ENCODE measurements at regions not wholly inside any gene's neighbourhood (a gene's known extent, or its start where the extent isn't known, plus 50 kb on each side); places are given as distances from the start of the nearest gene placed in this dataset.

- Histone ChIP-seq H3K9ac (ENCODE audit: low read length) (no peak overlapping the region), H4K8ac (ENCODE audit: low read length) (no peak overlapping the region)
- WGBS: 94% methylated on average over 2 of the region's 2 CpGs
Observed at GRCh38 chr11:23336961-23337360, 476.7 kb upstream of the CCDC179 start.

GRCh38 chr11:23353611-23354010 lies 493.3 kb upstream of the CCDC179 start:
- no peak overlapping the region for H2BK120ac ChIP-seq (ENCODE audit: low read depth, low read length)
- H3K4me3 ChIP-seq (ENCODE audit: insufficient read depth in 1 of 2, low read depth in 1 of 2, low read length in 2 of 2): no peak overlapping the region
- no peaks in the 10 kb centered on the region for H3K36me3 ChIP-seq (ENCODE audit: control insufficient read depth in 1 of 2, insufficient read depth in 2 of 2, low read depth in 1 of 2, low read length in 2 of 2)
- no peak overlapping the region for H2BK5ac ChIP-seq (ENCODE audit: low read depth, low read length, poor library complexity, severe bottlenecking)
- H3K18ac ChIP-seq (ENCODE audit: low read depth in 1 of 2, low read length in 2 of 2): no peak overlapping the region
- no peak overlapping the region for H2AFZ ChIP-seq (ENCODE audit: low read depth, low read length)
- H3K4me2 ChIP-seq (ENCODE audit: low read length, poor library complexity, severe bottlenecking): no peak overlapping the region
- H3K4ac ChIP-seq (ENCODE audit: low read depth in 1 of 2, low read length in 2 of 2): no peak overlapping the region
- no peak overlapping the region for H3K23ac ChIP-seq (ENCODE audit: low read length in 2 of 2)
- H2BK15ac ChIP-seq (ENCODE audit: low read depth, poor library complexity, severe bottlenecking): no peak overlapping the region
- H4K8ac ChIP-seq (ENCODE audit: low read length): no peak overlapping the region
- no peak overlapping the region for H4K91ac ChIP-seq (ENCODE audit: low read length)
- H3K27me3 ChIP-seq (ENCODE audit: control insufficient read depth in 1 of 2, insufficient read depth in 1 of 2, low read length in 2 of 2): no peaks in the 10 kb centered on the region
- no peak overlapping the region for H3K9ac ChIP-seq (ENCODE audit: low read length)
- H3K9me3 ChIP-seq (ENCODE audit: control insufficient read depth, low read length): peaks cover 6% of the 10 kb centered on the region
- no peak overlapping the region for H3K27ac ChIP-seq (ENCODE audit: low read length, poor library complexity, severe bottlenecking)
- H3K79me1 ChIP-seq (replicated peaks; ENCODE audit: low read length, poor library complexity, severe bottlenecking): no peaks in the 10 kb centered on the region
- DNase-seq: no peak
- no peak overlapping the region for H2AK5ac ChIP-seq (ENCODE audit: low read length, severe bottlenecking)
- H3K14ac ChIP-seq (ENCODE audit: low read length in 2 of 2): no peak overlapping the region
- no CpG with 5 or more reads among the region's 2 CpGs for WGBS
- H3K4me1 ChIP-seq (ENCODE audit: control insufficient read depth, insufficient read depth, low read depth, low read length): no peaks in the 10 kb centered on the region
- H2BK12ac ChIP-seq (ENCODE audit: low read length in 2 of 2): no peak overlapping the region

More at GRCh38 chr11:23336961-23337360, 476.7 kb upstream of the CCDC179 start:
- no peak overlapping the region for H3K4ac ChIP-seq (ENCODE audit: low read depth in 1 of 2, low read length in 2 of 2)
- H3K36me3 ChIP-seq (ENCODE audit: control insufficient read depth in 1 of 2, insufficient read depth in 2 of 2, low read depth in 1 of 2, low read length in 2 of 2): no peaks in the 10 kb centered on the region
- H2BK15ac ChIP-seq (ENCODE audit: low read depth, poor library complexity, severe bottlenecking): no peak overlapping the region
- no peak overlapping the region for H3K23ac ChIP-seq (ENCODE audit: low read length in 2 of 2)
- no peaks in the 10 kb centered on the region for H3K79me1 ChIP-seq (replicated peaks; ENCODE audit: low read length, poor library complexity, severe bottlenecking)
- H3K9me3 ChIP-seq (ENCODE audit: control insufficient read depth, low read length): no peaks in the 10 kb centered on the region
- no peak overlapping the region for H2BK5ac ChIP-seq (ENCODE audit: low read depth, low read length, poor library complexity, severe bottlenecking)
- H3K4me2 ChIP-seq (ENCODE audit: low read length, poor library complexity, severe bottlenecking): no peak overlapping the region
- H3K18ac ChIP-seq (ENCODE audit: low read depth in 1 of 2, low read length in 2 of 2): no peak overlapping the region
- no peak overlapping the region for H2AK5ac ChIP-seq (ENCODE audit: low read length, severe bottlenecking)
- no peak overlapping the region for H4K91ac ChIP-seq (ENCODE audit: low read length)
- peak; percentile 12 for DNase-seq
- H3K4me1 ChIP-seq (ENCODE audit: control insufficient read depth, insufficient read depth, low read depth, low read length): no peaks in the 10 kb centered on the region
- no peak overlapping the region for H3K14ac ChIP-seq (ENCODE audit: low read length in 2 of 2)
- no peak overlapping the region for H3K27ac ChIP-seq (ENCODE audit: low read length, poor library complexity, severe bottlenecking)
- no peak overlapping the region for H2AFZ ChIP-seq (ENCODE audit: low read depth, low read length)
- H2BK120ac ChIP-seq (ENCODE audit: low read depth, low read length): no peak overlapping the region
- no peaks in the 10 kb centered on the region for H3K27me3 ChIP-seq (ENCODE audit: control insufficient read depth in 1 of 2, insufficient read depth in 1 of 2, low read length in 2 of 2)
- no peak overlapping the region for H2BK12ac ChIP-seq (ENCODE audit: low read length in 2 of 2)
- no peak overlapping the region for H3K4me3 ChIP-seq (ENCODE audit: insufficient read depth in 1 of 2, low read depth in 1 of 2, low read length in 2 of 2)

DNA sequence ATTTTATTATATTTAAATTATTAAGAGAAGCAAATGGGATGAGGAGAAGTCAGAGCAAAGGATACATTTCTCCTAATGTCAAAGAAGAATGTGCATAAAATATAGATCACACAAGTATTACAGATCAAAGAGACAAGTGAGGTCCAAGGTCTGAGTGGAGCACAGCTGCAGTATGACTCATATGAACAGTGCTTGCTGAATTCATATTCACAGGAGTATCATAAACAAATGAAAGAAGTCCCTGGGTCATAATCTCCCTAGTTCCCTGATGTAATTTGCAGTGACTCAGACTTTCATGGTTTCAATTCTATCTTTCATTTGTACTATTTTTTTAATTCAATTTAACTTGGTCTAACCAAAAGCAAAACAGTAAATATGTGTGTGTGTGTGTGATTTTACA lies 499.0 kb upstream of the CCDC179 start:
- no peak overlapping the region for H4K91ac ChIP-seq (ENCODE audit: low read length)
- H3K79me1 ChIP-seq (replicated peaks; ENCODE audit: low read length, poor library complexity, severe bottlenecking): no peaks in the 10 kb centered on the region

GRCh38 chr11:23364076-23364475 lies 503.8 kb upstream of the CCDC179 start:
- H4K8ac ChIP-seq (ENCODE audit: low read length): no peak overlapping the region
- no peak overlapping the region for H3K18ac ChIP-seq (ENCODE audit: low read depth in 1 of 2, low read length in 2 of 2)
- no peak overlapping the region for H3K23ac ChIP-seq (ENCODE audit: low read length in 2 of 2)
- H3K27me3 ChIP-seq (ENCODE audit: control insufficient read depth in 1 of 2, insufficient read depth in 1 of 2, low read length in 2 of 2): no peaks in the 10 kb centered on the region
- no peaks in the 10 kb centered on the region for H3K79me1 ChIP-seq (replicated peaks; ENCODE audit: low read length, poor library complexity, severe bottlenecking)
- no peak overlapping the region for H3K4ac ChIP-seq (ENCODE audit: low read depth in 1 of 2, low read length in 2 of 2)
- 93% methylated on average over 2 of the region's 3 CpGs for WGBS
- H3K9ac ChIP-seq (ENCODE audit: low read length): no peak overlapping the region
- no peak overlapping the region for H2AFZ ChIP-seq (ENCODE audit: low read depth, low read length)
- no peak overlapping the region for H3K27ac ChIP-seq (ENCODE audit: low read length, poor library complexity, severe bottlenecking)
- H2BK5ac ChIP-seq (ENCODE audit: low read depth, low read length, poor library complexity, severe bottlenecking): no peak overlapping the region
- no peak overlapping the region for H3K4me2 ChIP-seq (ENCODE audit: low read length, poor library complexity, severe bottlenecking)
- no peak overlapping the region for H2AK5ac ChIP-seq (ENCODE audit: low read length, severe bottlenecking)
- H4K91ac ChIP-seq (ENCODE audit: low read length): no peak overlapping the region
- no peak overlapping the region for H2BK15ac ChIP-seq (ENCODE audit: low read depth, poor library complexity, severe bottlenecking)
- no peak overlapping the region for H3K4me3 ChIP-seq (ENCODE audit: insufficient read depth in 1 of 2, low read depth in 1 of 2, low read length in 2 of 2)
- H2BK120ac ChIP-seq (ENCODE audit: low read depth, low read length): no peak overlapping the region
- H3K9me3 ChIP-seq (ENCODE audit: control insufficient read depth, low read length): no peaks in the 10 kb centered on the region
- H2BK12ac ChIP-seq (ENCODE audit: low read length in 2 of 2): peak overlapping the region in 1 of 2 experiments; percentile 82
- no peak for DNase-seq
- H3K14ac ChIP-seq (ENCODE audit: low read length in 2 of 2): no peak overlapping the region
- H3K4me1 ChIP-seq (ENCODE audit: control insufficient read depth, insufficient read depth, low read depth, low read length): peaks cover 2% of the 10 kb centered on the region
- no peaks in the 10 kb centered on the region for H3K36me3 ChIP-seq (ENCODE audit: control insufficient read depth in 1 of 2, insufficient read depth in 2 of 2, low read depth in 1 of 2, low read length in 2 of 2)

More for the DNA sequence above, 499.0 kb upstream of the CCDC179 start:
- no peak overlapping the region for H2BK5ac ChIP-seq (ENCODE audit: low read depth, low read length, poor library complexity, severe bottlenecking)
- no peak overlapping the region for H3K4me2 ChIP-seq (ENCODE audit: low read length, poor library complexity, severe bottlenecking)
- H3K4me3 ChIP-seq (ENCODE audit: insufficient read depth in 1 of 2, low read depth in 1 of 2, low read length in 2 of 2): no peak overlapping the region
- no peak overlapping the region for H3K4ac ChIP-seq (ENCODE audit: low read depth in 1 of 2, low read length in 2 of 2)
- no peak overlapping the region for H2BK12ac ChIP-seq (ENCODE audit: low read length in 2 of 2)
- H2AFZ ChIP-seq (ENCODE audit: low read depth, low read length): no peak overlapping the region
- no peaks in the 10 kb centered on the region for H3K9me3 ChIP-seq (ENCODE audit: control insufficient read depth, low read length)
- no peak overlapping the region for H2BK15ac ChIP-seq (ENCODE audit: low read depth, poor library complexity, severe bottlenecking)
- H3K27ac ChIP-seq (ENCODE audit: low read length, poor library complexity, severe bottlenecking): peak overlapping the region; percentile 62
- no peak overlapping the region for H2AK5ac ChIP-seq (ENCODE audit: low read length, severe bottlenecking)
- H3K9ac ChIP-seq (ENCODE audit: low read length): no peak overlapping the region
- H3K18ac ChIP-seq (ENCODE audit: low read depth in 1 of 2, low read length in 2 of 2): no peak overlapping the region
- H3K14ac ChIP-seq (ENCODE audit: low read length in 2 of 2): no peak overlapping the region
- H4K8ac ChIP-seq (ENCODE audit: low read length): no peak overlapping the region
- peaks cover 2% of the 10 kb centered on the region for H3K4me1 ChIP-seq (ENCODE audit: control insufficient read depth, insufficient read depth, low read depth, low read length)
- no peak overlapping the region for H2BK120ac ChIP-seq (ENCODE audit: low read depth, low read length)
- no peaks in the 10 kb centered on the region for H3K36me3 ChIP-seq (ENCODE audit: control insufficient read depth in 1 of 2, insufficient read depth in 2 of 2, low read depth in 1 of 2, low read length in 2 of 2)
- H3K27me3 ChIP-seq (ENCODE audit: control insufficient read depth in 1 of 2, insufficient read depth in 1 of 2, low read length in 2 of 2): no peaks in the 10 kb centered on the region
- peak; percentile 88 for DNase-seq
- H3K23ac ChIP-seq (ENCODE audit: low read length in 2 of 2): no peak overlapping the region
